HCT116 (cell line): ENCODE measurements at regions not wholly inside any gene's neighbourhood (a gene's known extent, or its start where the extent isn't known, plus 50 kb on each side); places are given as distances from the start of the nearest gene placed in this dataset.

Experiments used
- ATAC-seq: fragments of 200-7000 bp; cut with Tn5 transposase; 2 replicates; pipeline ENCODE4 v1.9.1; 2020; ENCODE audit warnings: mild to moderate bottlenecking, moderate library complexity
- BruUV-seq: library from RNA; stranded (reverse); fragments of 400-500 nt; replicated peaks from 2 replicates; lab custom pipeline; 2021; lab: Mats Ljungman, UMichigan
- CTCF ChIA-PET: fragments of 300-600 bp; sonication (Branson Sonifier 250); formaldehyde crosslinking; loops from one replicate; lab custom pipeline; 2021; ENCODE audit warnings: antibody characterized with exemption; lab: Charles Lee
- POLR2A ChIA-PET: fragments of 300-600, 350-600 bp; sonication (Branson Sonifier 250); formaldehyde crosslinking; loops from one replicate; lab custom pipeline; 2021; ENCODE audit warnings: antibody characterized with exemption; lab: Charles Lee
- RAD21 ChIA-PET, 2 experiments: fragments of 300-600 bp; sonication (Branson Sonifier 250); formaldehyde crosslinking; loops; one replicate each; lab custom pipeline; 2023; ENCODE audit warnings: low total read pairs in 2 of 2; ENCODE audit not compliant: uncharacterized antibody in 2 of 2, unreplicated experiment in 2 of 2, low non-redundant PET in 1 of 2; lab: Charles Lee
- DNase-seq: peaks from one replicate; pipeline ENCODE4 v3.0.0-alpha.2; 2010; ENCODE audit warnings: low read depth, low spot score
- H2AFZ ChIP-seq: fragments of 200-600 bp; shearing (Covaris generic), sonication (generic); 2 replicates; pipeline ENCODE4 v1.6.1; 2017; ENCODE audit warnings: low read depth, mixed run types, mixed read lengths, antibody characterized with exemption, low read length; ENCODE audit not compliant: poor library complexity, severe bottlenecking
- H3K27ac ChIP-seq: 2 replicates; pipeline ENCODE4 v1.5.1; 2012; ENCODE audit warnings: low read depth, low read length
- H3K27me3 ChIP-seq: fragments of 200-600 bp; sonication (generic); 2 replicates; pipeline ENCODE4 v1.6.1; 2016; ENCODE audit warnings: mixed run types, low read length, mixed read lengths; ENCODE audit not compliant: insufficient read depth
- H3K36me3 ChIP-seq, 2 experiments: fragments of 200-500 bp in 1 of 2; fragments of 200-600 bp in 1 of 2; sonication (Bioruptor generic) in 1 of 2; sonication (generic) in 1 of 2; 2 replicates each; pipeline versions ENCODE4 v1.5.1 to v1.6.1; 2014 to 2016; ENCODE audit warnings: low read length in 2 of 2, inconsistent platforms in 1 of 2, mixed read lengths in 1 of 2, mixed run types in 1 of 2; ENCODE audit not compliant: insufficient read depth in 2 of 2, control insufficient read depth in 1 of 2
- H3K4me1 ChIP-seq, 2 experiments: fragments of 200-600 bp in 1 of 2; sonication (generic) in 1 of 2; 2 replicates each; pipeline versions ENCODE4 v1.5.1 to v1.6.1; 2012 to 2017; ENCODE audit warnings: low read length in 2 of 2, inconsistent platforms in 1 of 2, mild to moderate bottlenecking in 1 of 2, mixed read lengths in 1 of 2, mixed run types in 1 of 2, moderate library complexity in 1 of 2; ENCODE audit not compliant: insufficient read depth in 2 of 2, control insufficient read depth in 1 of 2
- H3K4me2 ChIP-seq: fragments of 200-600 bp; sonication (generic); 2 replicates; pipeline ENCODE4 v1.6.1; 2017; ENCODE audit warnings: mixed run types, low read length, mixed read lengths
- H3K4me3 ChIP-seq, 2 experiments: fragments of 200-600 bp in 1 of 2; sonication (generic) in 1 of 2; replicated peaks in 1 of 2; 2 replicates each; pipeline ENCODE4 v1.5.1; 2011 to 2016; ENCODE audit warnings: low read length in 2 of 2, control low read depth in 1 of 2, low read depth in 1 of 2, mild to moderate bottlenecking in 1 of 2, mixed read lengths in 1 of 2, mixed run types in 1 of 2
- H3K79me2 ChIP-seq: fragments of 200-600 bp; sonication (generic); 2 replicates; pipeline ENCODE4 v1.6.1; 2017; ENCODE audit warnings: mild to moderate bottlenecking, mixed run types, low read length, moderate library complexity, mixed read lengths; ENCODE audit not compliant: insufficient read depth
- H3K9ac ChIP-seq: fragments of 200-600 bp; sonication (generic); 2 replicates; pipeline ENCODE4 v1.6.1; 2016; ENCODE audit warnings: low read length, mixed read lengths
- H3K9me2 ChIP-seq: fragments of 200-600 bp; sonication (generic), shearing (Covaris generic); 2 replicates; pipeline ENCODE4 v1.6.1; 2017; ENCODE audit warnings: mixed run types, mild to moderate bottlenecking, moderate library complexity; ENCODE audit not compliant: insufficient read depth
- H3K9me3 ChIP-seq, 2 experiments: fragments of 200-500 bp in 1 of 2; fragments of 200-600 bp in 1 of 2; sonication (Bioruptor generic) in 1 of 2; sonication (generic) in 1 of 2; 2 replicates each; pipeline ENCODE4 v1.6.1; 2014 to 2017; ENCODE audit warnings: low read length in 2 of 2, mixed read lengths in 2 of 2, inconsistent platforms in 1 of 2, low read depth in 1 of 2, mild to moderate bottlenecking in 1 of 2, mixed run types in 1 of 2, moderate library complexity in 1 of 2; ENCODE audit not compliant: control insufficient read depth in 1 of 2, insufficient read depth in 1 of 2
- H4K20me1 ChIP-seq: fragments of 200-600 bp; sonication (generic), shearing (Covaris generic); 2 replicates; pipeline ENCODE4 v1.6.1; 2017; ENCODE audit warnings: mixed run types, mild to moderate bottlenecking, moderate library complexity; ENCODE audit not compliant: insufficient read depth
- CBX3 ChIP-seq: IDR thresholded peaks from 2 replicates; pipeline ENCODE4 v1.6.1; 2012; ENCODE audit warnings: low read depth
- CEBPB ChIP-seq: IDR thresholded peaks from 2 replicates; pipeline ENCODE4 v1.6.1; 2012; ENCODE audit warnings: low read depth
- EGR1 ChIP-seq: IDR thresholded peaks from 2 replicates; pipeline ENCODE4 v1.6.1; 2012; ENCODE audit warnings: low read depth
- ELF1 ChIP-seq: IDR thresholded peaks from 2 replicates; pipeline ENCODE4 v1.6.1; 2012; ENCODE audit warnings: low read depth, borderline replicate concordance
- EZH2 ChIP-seq: fragments of 200-600 bp; sonication (generic); IDR thresholded peaks from 2 replicates; pipeline ENCODE4 v1.6.1; 2017; ENCODE audit warnings: antibody characterized with exemption, mixed run types
- EZH2phosphoT487 ChIP-seq: fragments of 200-600 bp; IDR thresholded peaks from 2 replicates; pipeline ENCODE4 v1.6.1; 2018; ENCODE audit warnings: antibody characterized with exemption, borderline replicate concordance
- FOSL1 ChIP-seq: IDR thresholded peaks from 2 replicates; pipeline ENCODE4 v1.6.1; 2012; ENCODE audit warnings: low read depth
- JUND ChIP-seq: IDR thresholded peaks from 2 replicates; pipeline ENCODE4 v1.6.1; 2012
- POLR2AphosphoS5 ChIP-seq: IDR thresholded peaks from 2 replicates; pipeline ENCODE4 v1.6.1; 2011; ENCODE audit warnings: mild to moderate bottlenecking, low read depth, low read length, moderate library complexity
- RAD21 ChIP-seq: IDR thresholded peaks from 2 replicates; pipeline ENCODE4 v1.6.1; 2012; ENCODE audit warnings: low read depth, mild to moderate bottlenecking
- SIN3A ChIP-seq: IDR thresholded peaks from 2 replicates; pipeline ENCODE4 v1.6.1; 2012; ENCODE audit warnings: low read depth
- SRF ChIP-seq: IDR thresholded peaks from 2 replicates; pipeline ENCODE4 v1.6.1; 2012; ENCODE audit warnings: low read depth
- TCF7L2 ChIP-seq: IDR thresholded peaks from 2 replicates; pipeline ENCODE4 v1.7.0; 2011; ENCODE audit warnings: borderline replicate concordance, inconsistent platforms; ENCODE audit not compliant: insufficient read depth, insufficient read length; ENCODE audit errors: extremely low read depth
- YY1 ChIP-seq: IDR thresholded peaks from 2 replicates; pipeline ENCODE4 v1.6.1; 2011; ENCODE audit warnings: low read length, low read depth, moderate library complexity, mild to moderate bottlenecking; ENCODE audit not compliant: insufficient replicate concordance; ENCODE audit errors: extremely low read depth
- ZFX ChIP-seq: fragments of 450-650 bp; IDR thresholded peaks from 2 replicates; pipeline ENCODE4 v1.6.1; 2017
- ZNF274 ChIP-seq: fragments of 200-500 bp; sonication (Bioruptor generic); IDR thresholded peaks from 2 replicates; pipeline ENCODE4 v1.6.1; 2014; ENCODE audit warnings: mild to moderate bottlenecking, low read depth, low read length, inconsistent platforms
- intact Hi-C: fragments of 100-400 bp; cut with micrococcal nuclease; formaldehyde crosslinking; loops from 2 replicates; pipeline ENCODE4 v1.10.0; 2022
- TF ChIP-seq, protein P1 (sequence below): IDR thresholded peaks from 2 replicates; pipeline ENCODE4 v1.6.1; 2012; ENCODE audit warnings: low read depth
- TF ChIP-seq, protein P2 (sequence below): IDR thresholded peaks from 2 replicates; pipeline ENCODE4 v1.6.1; 2012
- TF ChIP-seq, protein P3 (sequence below), 3 experiments: fragments of 200-600 bp in 1 of 3; sonication (generic) in 1 of 3; IDR thresholded peaks in 2 of 3; conservative IDR thresholded peaks in 1 of 3; 2 replicates each; pipeline ENCODE4 v1.5.1; 2012 to 2017; ENCODE audit warnings: low read depth in 2 of 3, low read length in 2 of 3, antibody characterized with exemption in 1 of 3, borderline replicate concordance in 1 of 3, control low read depth in 1 of 3, mild to moderate bottlenecking in 1 of 3, mixed read lengths in 1 of 3, mixed run types in 1 of 3, moderate library complexity in 1 of 3; ENCODE audit not compliant: insufficient read depth in 1 of 3
- TF ChIP-seq, protein P4 (sequence below): IDR thresholded peaks from 2 replicates; pipeline ENCODE4 v1.6.1; 2011; ENCODE audit warnings: mild to moderate bottlenecking, low read length, moderate library complexity; ENCODE audit not compliant: insufficient replicate concordance; ENCODE audit errors: extremely low read depth

DNA sequence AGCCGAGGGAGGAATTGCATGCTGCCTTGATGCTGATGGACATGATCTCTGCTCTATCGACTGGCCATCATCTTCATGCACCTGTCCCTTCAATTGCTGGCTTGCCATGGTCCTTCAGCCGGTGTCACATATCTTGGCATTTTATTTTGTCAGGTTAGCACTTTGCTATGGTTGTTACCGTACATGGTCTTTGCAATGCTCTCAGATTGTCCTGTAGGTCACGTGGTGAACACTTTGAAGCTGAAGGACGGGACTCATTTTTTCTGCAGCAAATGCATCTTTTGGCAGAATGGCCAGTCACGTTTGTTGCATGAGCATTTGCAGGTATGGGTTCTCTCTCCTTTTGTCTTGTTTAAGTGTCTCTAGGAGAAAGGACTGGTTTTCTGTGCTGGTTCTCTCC, 326.8 kb upstream of the SHH start:
- Histone ChIP-seq H3K9me3 (no peaks in the 10 kb centered on the region), H3K27me3 (no peaks in the 10 kb centered on the region), H3K36me3 (no peaks in the 10 kb centered on the region), H3K27ac (no peak overlapping the region), H2AFZ (no peak overlapping the region), H3K9ac (no peak overlapping the region), H4K20me1 (no peaks in the 10 kb centered on the region), H3K9me2 (no peaks in the 10 kb centered on the region), H3K4me2 (no peak overlapping the region), H3K4me1 (no peaks in the 10 kb centered on the region), H3K79me2 (no peaks in the 10 kb centered on the region), H3K4me3 (no peak overlapping the region)
- POLR2A ChIA-PET: no interaction called here
- DNase-seq (no peak), ATAC-seq (no peak)
- TF ChIP-seq, protein P1, sequence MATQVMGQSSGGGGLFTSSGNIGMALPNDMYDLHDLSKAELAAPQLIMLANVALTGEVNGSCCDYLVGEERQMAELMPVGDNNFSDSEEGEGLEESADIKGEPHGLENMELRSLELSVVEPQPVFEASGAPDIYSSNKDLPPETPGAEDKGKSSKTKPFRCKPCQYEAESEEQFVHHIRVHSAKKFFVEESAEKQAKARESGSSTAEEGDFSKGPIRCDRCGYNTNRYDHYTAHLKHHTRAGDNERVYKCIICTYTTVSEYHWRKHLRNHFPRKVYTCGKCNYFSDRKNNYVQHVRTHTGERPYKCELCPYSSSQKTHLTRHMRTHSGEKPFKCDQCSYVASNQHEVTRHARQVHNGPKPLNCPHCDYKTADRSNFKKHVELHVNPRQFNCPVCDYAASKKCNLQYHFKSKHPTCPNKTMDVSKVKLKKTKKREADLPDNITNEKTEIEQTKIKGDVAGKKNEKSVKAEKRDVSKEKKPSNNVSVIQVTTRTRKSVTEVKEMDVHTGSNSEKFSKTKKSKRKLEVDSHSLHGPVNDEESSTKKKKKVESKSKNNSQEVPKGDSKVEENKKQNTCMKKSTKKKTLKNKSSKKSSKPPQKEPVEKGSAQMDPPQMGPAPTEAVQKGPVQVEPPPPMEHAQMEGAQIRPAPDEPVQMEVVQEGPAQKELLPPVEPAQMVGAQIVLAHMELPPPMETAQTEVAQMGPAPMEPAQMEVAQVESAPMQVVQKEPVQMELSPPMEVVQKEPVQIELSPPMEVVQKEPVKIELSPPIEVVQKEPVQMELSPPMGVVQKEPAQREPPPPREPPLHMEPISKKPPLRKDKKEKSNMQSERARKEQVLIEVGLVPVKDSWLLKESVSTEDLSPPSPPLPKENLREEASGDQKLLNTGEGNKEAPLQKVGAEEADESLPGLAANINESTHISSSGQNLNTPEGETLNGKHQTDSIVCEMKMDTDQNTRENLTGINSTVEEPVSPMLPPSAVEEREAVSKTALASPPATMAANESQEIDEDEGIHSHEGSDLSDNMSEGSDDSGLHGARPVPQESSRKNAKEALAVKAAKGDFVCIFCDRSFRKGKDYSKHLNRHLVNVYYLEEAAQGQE: no peak
- no peak for TF ChIP-seq ZFX
- TF ChIP-seq TCF7L2: no peak
- TF ChIP-seq POLR2AphosphoS5: no peak
- no peak for TF ChIP-seq CBX3
- TF ChIP-seq, protein P2, sequence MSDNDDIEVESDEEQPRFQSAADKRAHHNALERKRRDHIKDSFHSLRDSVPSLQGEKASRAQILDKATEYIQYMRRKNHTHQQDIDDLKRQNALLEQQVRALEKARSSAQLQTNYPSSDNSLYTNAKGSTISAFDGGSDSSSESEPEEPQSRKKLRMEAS: no peak
- no peak for TF ChIP-seq RAD21
- no peak for TF ChIP-seq EGR1
- no peak for TF ChIP-seq EZH2
- no peak for TF ChIP-seq JUND
- no peak for TF ChIP-seq SRF
- no peak for TF ChIP-seq EZH2phosphoT487
- TF ChIP-seq YY1: no peak
- TF ChIP-seq, protein P3, sequence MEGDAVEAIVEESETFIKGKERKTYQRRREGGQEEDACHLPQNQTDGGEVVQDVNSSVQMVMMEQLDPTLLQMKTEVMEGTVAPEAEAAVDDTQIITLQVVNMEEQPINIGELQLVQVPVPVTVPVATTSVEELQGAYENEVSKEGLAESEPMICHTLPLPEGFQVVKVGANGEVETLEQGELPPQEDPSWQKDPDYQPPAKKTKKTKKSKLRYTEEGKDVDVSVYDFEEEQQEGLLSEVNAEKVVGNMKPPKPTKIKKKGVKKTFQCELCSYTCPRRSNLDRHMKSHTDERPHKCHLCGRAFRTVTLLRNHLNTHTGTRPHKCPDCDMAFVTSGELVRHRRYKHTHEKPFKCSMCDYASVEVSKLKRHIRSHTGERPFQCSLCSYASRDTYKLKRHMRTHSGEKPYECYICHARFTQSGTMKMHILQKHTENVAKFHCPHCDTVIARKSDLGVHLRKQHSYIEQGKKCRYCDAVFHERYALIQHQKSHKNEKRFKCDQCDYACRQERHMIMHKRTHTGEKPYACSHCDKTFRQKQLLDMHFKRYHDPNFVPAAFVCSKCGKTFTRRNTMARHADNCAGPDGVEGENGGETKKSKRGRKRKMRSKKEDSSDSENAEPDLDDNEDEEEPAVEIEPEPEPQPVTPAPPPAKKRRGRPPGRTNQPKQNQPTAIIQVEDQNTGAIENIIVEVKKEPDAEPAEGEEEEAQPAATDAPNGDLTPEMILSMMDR (IDR thresholded peaks at IDR 0.05 in 2 of 3, conservative IDR thresholded peaks at IDR 0.05 in 1 of 3; ENCODE audit: borderline replicate concordance in 1 of 3, insufficient read depth in 1 of 3, low read depth in 2 of 3, low read length in 2 of 3): no peak
- TF ChIP-seq CEBPB: no peak
- TF ChIP-seq, protein P4, sequence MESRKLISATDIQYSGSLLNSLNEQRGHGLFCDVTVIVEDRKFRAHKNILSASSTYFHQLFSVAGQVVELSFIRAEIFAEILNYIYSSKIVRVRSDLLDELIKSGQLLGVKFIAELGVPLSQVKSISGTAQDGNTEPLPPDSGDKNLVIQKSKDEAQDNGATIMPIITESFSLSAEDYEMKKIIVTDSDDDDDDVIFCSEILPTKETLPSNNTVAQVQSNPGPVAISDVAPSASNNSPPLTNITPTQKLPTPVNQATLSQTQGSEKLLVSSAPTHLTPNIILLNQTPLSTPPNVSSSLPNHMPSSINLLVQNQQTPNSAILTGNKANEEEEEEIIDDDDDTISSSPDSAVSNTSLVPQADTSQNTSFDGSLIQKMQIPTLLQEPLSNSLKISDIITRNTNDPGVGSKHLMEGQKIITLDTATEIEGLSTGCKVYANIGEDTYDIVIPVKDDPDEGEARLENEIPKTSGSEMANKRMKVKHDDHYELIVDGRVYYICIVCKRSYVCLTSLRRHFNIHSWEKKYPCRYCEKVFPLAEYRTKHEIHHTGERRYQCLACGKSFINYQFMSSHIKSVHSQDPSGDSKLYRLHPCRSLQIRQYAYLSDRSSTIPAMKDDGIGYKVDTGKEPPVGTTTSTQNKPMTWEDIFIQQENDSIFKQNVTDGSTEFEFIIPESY: no peak
- TF ChIP-seq ZNF274: no peak
- TF ChIP-seq FOSL1: no peak
- no peak for TF ChIP-seq ELF1
- no peak for TF ChIP-seq SIN3A
- RAD21 ChIA-PET: no interaction called here
- intact Hi-C loops: no loop called here
- no TSS peak for BruUV-seq
- CTCF ChIA-PET: no interaction called here
